Stimulated activated CD8-positive, alpha-beta memory T cell treated with anti-CD3 and anti-CD28 coated beads, Interleukin-7, amount 100 ng/mL, for 1 hour (primary cell): ENCODE measurements at regions not wholly inside any gene's neighbourhood (a gene's known extent, or its start where the extent isn't known, plus 50 kb on each side); places are given as distances from the start of the nearest gene placed in this dataset.
"Not testable (repeated sequence)": the region's sequence is repeated elsewhere in the genome, so short reads cannot be mapped to it uniquely, and the experiment has no call there.

Source experiments
- DNase-seq, 2 donors: peaks; one replicate each; pipeline ENCODE4 v3.0.0-alpha.2; 2020; ENCODE audit warnings: low read depth in 2 of 2

DNA sequence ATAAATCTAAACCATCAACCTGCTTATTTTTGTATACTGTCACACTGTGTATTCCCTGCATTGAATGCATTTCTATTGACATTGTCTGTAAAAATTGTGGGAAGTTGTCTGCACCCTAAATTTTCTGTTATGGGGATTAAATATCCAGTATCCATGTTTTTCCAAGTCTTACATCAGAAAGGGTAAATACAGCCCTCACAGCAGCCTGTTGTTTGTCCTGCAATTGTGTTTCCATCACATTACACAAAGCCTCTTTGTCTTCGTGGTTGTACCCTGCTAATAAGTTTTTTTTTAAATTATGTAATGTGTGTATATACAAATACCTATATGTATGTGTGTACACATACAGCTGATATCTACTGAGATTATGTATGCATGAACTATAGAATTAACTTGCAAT, 109.2 kb upstream of the PTPN20 start:
- DNase-seq: not testable (repeated sequence)

DNA sequence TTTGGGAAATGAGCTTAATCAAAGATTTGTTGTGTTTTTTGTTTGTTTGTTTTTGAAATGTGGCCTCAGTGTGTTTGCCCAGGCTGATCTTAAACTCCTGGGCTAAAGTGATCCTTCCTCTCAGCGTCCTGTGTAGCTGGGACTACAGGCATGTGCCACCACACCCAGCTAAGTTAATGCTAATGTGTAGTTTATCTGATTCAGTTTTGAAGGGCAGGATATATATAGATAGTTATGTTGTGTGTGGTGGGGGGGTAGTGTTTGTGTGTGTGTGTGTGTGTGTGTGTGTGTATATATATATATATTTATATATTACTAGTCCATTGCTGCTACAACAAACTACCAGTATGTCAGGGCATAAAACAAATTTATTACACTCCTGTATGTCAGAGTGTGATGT, 108.1 kb upstream of the PTPN20 start:
- not testable (repeated sequence) for DNase-seq

- not testable (repeated sequence) for DNase-seq
Measured at GRCh38 chr10:46810222-46810621, 101.0 kb upstream of the PTPN20 start.

DNA sequence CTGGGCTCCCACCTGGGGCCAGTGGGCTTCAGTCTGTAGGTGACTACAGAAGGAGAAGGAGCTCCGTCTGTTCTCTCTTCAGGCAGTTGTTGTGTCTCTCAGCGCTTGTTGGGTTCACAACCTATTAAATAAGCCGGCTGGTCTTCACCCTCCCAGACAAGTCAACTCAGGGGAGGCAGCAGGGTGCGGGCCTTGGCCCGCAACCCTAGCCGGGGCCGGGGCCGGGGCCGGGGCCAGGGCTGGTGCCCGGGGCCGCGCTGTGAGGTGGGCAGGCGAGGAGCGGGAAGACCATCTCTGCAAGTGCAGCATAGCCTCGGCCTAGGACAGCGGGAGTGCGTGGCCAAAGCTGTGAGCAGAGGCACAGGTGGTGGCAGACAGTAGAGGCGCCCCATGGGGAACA, 95.1 kb upstream of the PTPN20 start:
- not testable (repeated sequence) for DNase-seq

GRCh38 chr10:46840393-46841050, 70.7 kb upstream of the PTPN20 start:
- DNase-seq: not testable (repeated sequence)

DNA sequence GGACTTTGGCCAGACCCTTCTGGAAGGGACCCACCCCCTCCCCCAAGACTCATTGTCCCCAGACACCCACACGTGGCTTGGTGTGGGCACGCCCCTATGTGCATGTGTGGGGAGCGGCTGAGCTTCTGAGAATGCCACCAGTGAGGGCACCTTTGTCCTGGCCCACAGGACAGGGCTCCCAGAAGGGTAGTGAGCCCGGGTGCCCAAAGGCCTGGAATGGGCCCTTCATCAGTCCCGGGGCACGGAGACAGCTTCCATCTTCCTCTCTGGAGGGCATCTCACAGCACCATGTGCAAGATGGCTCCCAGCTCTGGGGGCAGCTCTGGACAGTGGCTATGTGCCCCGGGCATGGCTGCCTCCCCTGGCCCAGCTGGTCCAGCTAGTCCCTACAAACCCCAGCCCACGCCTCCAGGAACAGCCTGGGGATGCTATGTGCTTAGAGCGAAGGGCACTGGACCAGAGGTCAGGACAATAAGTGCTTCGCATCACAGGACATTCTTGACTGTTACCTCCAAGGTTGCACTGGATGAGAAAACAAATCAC, 70.1 kb upstream of the PTPN20 start:
- not testable (repeated sequence) for DNase-seq

DNA sequence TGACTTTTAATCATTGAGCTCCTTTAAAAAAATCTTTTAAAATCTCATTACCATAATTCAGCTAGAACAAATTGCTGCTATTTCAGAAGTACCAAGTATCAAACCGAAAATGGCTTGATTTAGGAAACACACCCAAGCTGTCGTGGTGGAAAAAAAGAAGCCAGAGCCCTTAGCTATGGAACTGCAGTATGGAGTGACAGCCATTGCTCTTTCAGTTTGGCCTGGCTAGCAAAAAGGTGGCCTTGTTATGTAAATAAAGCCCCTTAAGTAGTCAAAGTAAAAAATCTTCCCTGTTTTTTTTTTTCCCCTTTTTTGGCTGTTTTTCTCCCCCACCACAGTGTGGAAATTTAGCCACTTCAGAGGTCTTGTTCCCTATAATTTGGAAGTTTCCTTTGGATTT, 66.0 kb upstream of the PTPN20 start:
- DNase-seq: not testable (repeated sequence)

- DNase-seq: not testable (repeated sequence)
Measured at GRCh38 chr10:46845640-46846039, 65.6 kb upstream of the PTPN20 start.

- DNase-seq: not testable (repeated sequence)
Measured at GRCh38 chr10:46860753-46861152, 50.5 kb upstream of the PTPN20 start.
